ENCODE measurements at regions not wholly inside any gene's neighbourhood (a gene's known extent, or its start where the extent isn't known, plus 50 kb on each side); places are given as distances from the start of the nearest gene placed in this dataset.
"Not testable (repeated sequence)": the region's sequence is repeated elsewhere in the genome, so short reads cannot be mapped to it uniquely, and the experiment has no call there.

DNA sequence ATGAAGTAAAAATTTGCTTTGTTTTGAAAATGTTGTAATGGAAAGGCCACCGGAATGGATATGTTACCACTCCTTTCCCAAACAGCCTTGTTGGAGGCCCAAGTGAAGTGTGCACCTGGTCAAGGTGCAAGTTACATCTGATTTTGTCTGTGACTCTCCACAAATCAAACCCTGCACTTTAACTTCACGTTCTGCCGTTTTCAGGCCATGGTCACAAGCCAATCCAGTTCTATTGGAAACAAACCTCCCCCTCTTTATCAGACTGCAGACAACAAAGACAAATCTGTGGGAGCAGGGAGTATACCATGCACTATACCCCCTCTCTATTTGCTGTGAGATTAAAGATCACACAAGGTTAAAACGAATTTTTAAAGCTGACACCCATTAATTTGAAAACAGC is 155.6 kb upstream of the RFC3 start:
- DNase-seq, result no peak

DNA sequence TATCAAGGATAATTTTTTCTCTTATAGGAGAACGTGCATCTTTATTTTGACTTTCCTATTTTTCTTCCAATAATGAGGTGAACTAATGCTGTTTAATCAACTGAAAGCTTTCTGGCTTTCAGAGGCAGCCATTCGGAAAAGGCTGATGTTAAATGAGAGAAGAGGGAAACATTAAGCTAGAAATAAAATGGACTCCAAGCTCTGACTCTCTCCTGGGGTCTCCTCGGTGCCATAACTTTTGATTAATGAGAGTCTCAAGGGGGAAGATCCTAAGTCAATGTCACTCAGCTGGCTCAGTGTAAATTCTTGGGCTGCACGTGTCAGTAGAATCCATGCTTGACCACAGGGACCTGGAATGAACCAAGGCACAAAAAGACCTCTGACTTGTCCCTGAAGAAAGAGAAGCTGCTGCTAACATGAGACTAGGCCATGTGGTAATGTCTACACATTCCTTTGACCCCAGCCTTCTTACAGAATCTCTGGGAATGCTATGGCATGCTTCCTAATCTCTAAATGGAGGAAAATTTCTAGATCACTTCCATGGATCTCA is 152.2 kb upstream of the RFC3 start:
- DNase-seq, result no peak

DNA sequence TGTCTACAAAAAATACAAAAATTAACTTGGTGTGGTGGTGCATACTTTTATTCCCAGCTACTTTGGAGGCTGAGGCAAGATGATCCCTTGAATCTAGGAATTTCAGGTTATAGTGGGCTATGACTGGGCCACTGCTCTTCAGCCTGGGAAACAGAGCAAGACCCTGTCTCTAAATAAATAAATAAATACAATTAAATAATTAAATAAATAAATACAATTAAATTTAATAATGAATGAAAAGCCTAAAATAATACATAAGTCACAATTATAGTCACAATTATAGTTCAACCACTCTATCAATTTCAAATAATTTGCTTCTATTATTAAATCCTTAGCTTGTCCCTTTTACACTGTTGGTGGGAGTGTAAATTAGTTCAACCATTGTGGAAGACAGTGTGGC is 146.4 kb upstream of the RFC3 start:
- DNase-seq, result no peak

DNA sequence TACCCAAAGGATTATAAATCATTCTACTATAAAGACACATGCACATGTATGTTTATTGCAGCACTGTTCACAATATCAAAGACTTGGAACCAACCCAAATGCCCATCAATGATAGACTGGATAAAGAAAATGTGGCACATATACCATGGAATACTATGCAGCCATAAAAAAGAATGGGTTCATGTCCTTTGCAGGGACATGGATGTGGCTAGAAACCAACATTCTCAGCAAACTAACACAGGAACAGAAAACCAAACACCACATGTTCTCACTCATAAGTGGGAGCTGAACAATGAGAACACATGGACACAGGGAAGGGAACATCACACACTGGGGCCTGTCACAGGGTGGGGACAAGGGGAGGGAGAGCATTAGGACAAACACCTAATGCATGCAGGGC is 145.9 kb upstream of the RFC3 start:
- not testable (repeated sequence) for DNase-seq

DNA sequence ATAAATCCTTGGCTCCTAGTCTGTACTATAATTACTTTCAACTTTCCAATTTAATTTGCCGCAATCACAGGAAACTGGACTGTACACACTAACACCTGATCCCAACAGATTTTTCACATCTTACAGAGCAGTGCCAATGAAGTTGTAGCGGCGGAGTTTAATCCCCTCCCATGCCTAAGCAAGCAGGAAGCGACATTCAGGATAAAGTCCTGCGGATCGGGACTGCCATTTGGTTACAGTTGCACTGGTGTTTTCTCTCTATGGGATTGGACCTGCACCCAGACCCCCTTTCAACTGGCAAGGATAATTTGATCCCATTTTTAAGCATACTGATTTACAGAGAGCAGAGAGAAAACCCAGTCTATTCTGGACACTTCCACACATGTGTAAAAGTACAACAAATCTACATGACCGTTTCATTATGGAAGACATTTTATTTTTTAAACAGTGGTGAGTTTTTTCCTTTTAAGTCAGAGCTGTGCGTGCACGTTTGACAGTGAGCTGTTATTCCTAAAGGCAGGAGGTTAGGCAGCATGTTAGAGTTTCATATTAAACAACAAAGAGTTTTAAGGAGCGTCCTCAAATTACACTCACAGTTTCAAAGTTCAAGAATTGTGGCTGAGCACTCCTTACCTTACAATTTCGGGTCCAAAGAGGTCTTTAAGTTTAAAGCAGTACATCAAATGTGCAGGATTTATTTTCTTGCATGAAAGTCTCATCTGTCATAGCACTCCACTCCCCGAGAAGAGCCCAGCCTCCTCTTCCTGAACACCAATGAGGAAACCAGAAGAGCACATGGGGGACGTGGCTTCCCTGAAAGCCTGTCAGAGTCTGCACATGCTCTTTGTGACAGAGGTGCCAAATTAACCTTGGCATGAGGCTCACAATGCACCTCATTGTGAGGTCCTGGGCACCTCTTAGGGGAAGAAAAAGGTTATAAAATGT is 141.6 kb upstream of the RFC3 start:
- peak in 7 of 14 donors; percentile 3 to 39 (median 14) for DNase-seq

DNA sequence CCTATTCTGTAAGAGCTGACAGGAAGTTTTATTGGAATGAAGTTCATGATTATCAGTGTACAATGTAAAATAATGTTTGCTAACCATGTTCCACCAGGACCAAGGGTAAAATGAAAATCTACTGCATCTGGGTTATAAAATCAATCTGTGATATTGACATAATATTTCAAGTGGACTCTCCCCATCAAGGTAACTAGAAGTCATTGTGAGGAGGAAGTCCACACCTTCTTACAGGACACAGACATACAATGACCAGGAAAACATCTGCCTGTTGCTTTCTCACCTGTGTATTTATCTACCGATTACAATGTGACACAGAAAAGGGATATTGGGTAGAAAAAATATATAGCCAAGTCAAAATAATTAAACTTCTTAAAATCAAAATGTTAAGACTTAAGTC is 140.7 kb upstream of the RFC3 start:
- no peak for DNase-seq

DNA sequence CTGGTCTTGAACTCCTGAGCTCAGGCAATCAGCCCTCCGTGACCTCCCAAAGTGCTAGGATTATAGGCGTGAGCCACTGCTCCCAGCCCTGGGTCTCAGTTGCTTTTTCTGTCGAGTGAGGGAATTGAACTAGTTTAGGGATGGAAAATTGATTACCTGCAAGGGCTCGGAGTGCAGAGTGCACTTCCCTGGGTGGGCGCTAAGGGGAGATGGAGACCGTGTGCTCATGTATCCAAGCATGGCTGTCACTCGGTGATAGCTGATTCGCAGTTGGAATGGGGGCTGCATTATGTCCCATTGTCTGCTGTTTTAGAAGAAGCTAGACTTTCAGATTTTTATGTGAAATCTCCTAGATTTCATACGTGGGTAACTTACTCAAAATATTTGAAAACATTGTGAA is 139.9 kb upstream of the RFC3 start:
- DNase-seq, result no peak

DNA sequence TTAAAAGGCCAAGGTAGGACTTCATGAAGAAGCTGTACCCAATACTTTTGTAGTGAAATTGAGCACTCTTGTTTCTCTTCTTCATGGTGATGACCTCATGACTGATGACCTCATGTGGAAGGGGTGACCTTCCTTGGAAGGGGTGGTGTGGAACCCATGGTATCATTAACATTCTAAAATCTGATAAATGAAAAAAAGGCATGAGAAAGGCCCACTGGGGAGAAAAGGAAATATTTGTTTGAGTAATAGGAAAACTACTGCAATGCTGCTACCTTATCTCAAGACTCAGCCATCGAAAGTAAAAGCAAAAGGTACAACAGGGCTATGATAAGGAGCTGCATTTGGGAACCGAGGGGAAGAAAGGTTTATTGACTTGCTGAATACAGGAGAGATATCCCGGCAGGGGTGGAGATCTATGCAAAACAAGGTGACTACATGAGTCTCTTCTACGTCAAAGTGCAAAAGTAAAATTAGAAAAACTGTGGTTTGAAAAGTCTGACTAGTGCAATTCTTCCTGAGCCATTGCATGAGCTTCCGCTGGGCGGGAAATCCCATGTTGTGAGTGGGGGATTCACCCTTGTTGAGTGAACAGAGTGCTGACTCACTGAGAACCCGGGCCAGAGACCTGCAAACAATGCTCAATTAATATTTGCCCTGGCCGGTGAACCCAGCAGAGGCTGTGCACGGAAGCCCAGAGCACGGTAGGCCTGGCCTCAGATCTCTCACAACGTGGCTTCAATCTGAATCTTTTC is 138.9 kb upstream of the RFC3 start:
- peak in 8 of 14 donors; percentile 2 to 67 (median 10) for DNase-seq

DNA sequence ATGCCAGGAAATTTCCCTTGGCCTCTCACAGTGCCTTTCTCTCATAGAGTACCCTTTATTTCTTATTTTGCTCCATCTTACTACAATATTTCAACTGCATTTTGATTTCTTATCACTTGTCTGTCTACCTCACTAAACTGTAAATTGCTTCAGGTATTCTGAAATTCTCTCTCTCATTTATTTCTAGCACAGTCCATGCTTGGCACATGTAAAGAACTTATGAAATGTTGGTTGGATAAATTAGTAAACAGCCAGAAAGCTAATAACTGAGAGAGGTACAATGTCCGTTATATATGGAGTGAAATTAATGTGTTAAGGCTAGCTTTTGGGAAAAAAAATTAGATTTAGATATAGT is 138.3 kb upstream of the RFC3 start:
- no peak for DNase-seq

DNA sequence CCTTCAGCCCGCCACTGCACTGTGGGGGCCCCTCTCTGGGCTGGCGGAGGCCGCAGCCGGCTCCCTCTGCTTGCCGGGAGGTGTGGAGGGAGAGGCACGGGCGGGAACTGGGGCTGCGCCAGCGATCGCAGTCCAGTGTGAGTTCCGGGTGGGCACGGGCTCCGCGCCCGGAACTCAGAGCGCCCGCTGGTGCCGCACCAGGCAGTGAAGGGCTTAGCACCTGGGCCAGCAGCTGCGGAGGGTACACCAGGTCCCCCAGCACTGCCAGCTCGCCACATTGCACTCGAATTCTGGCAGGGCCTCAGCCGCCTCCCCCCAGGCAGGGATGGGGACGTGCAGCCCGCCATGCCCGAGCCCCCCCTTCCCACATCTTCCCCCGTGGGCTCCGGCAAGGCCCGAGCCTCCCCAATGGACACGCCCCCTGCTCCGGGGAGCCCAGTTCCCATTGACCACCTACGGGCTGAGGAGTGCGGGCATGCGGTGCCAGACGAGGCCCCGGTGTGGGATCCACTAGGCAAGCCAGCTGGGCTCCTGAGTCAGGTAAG is 135.9 kb upstream of the RFC3 start:
- DNase-seq, result no peak

DNA sequence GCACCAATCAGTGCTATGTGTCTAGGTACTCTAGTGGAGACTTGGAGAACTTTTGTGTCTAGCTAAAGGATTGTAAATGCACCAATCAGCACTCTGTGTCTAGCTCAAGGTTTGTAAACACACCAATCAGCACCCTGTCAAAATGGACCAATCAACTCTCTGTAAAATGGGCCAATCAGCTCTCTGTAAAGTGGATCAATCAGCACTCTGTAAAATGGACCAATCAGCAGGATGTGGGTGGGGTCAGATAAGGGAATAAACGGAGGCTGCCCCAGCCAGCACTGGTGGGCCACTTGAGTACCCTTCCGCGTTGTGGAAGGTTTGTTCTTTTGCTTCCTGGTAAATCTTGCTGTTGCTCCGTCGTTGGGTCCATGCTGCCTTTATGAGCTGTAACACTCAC is 135.3 kb upstream of the RFC3 start:
- DNase-seq, result not testable (repeated sequence)

DNA sequence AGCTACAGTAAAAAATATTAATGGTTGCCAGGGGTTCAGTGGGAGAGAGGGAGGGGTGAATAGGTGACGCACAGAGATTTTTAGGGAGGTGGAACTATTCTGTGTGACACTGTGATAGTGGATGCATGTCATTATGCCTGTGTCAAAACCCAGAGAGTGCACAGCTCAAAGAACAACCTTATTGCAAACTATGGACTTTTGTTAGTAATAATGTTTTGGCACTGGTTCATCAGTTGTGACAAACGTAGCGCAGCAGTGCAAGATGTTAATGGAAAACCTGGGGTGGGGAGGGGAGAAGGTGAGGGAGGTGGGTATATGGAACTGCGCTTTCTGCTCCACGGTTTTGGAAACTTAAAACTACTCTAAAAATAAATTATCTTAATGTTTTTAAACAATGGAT is 134.6 kb upstream of the RFC3 start:
- DNase-seq, result no peak

DNA sequence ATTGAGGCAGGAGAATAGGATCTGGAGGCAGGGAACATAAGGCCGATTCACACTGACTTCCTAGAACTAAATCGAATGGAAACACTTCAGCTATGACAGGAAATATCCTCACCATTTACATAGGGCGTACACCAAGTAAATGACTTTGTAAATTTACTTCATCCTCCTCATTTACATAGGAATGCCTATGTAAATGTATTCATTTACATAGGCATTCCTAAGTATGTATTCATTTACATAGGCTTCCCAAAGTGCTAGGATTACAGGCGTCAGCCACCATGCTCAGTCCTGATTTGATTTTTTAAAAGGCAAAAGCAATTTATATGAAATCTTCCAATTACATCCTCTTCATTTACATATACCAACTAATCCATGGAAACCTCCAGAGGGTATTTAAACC is 133.1 kb upstream of the RFC3 start:
- no peak for DNase-seq

DNA sequence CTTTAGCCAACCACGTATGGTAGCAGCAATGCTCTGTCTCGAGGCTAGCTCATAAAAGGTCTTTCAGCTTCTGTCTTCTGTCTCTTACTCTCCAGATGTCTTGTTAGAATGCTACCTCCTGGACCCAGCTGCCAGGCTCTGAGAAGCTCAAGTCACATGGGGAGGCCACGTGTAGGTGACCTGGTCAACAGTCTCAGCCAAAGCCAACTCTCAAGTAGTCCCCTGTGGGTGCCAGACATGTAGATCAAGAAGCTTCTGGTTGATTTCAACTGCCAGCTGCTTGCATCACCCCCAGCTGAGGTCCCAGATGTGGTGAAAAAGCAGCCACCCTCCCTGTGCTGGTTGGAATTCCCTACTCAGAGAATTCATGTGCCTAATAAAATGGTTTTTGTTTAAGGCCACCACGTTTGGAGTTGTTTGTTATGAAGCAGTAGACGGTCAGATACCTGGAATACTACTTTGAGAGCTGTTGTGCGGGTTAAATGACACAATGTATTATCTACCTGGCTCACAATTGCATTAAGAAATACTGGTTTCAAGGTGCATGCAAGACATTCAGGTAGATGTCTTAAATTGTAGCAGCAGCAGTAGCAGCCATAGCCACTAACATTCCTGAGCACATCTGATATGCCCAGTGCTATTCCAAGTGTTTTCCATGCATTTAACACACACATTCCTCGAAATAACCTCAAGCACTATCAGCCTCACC is 131.0 kb upstream of the RFC3 start:
- no peak for DNase-seq

DNA sequence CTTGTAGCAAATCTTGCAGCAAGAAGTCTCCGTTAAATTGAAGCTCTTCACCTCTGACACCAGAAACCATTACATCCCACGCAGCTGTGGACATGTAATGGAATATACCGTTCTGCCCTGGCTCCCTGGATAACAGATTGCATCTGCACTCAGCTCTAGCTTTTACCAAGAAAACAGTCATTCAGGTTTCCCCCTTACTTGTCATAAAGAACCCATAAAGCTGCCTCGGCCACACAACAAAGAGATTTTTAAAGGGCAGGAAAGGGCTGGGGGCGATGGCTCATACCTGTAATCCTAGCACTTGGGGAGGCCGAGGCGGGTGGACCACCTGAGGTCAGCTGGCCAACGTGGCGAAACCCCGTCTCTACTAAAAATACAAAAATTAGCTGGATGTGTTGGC is 127.6 kb upstream of the RFC3 start:
- no peak for DNase-seq

DNA sequence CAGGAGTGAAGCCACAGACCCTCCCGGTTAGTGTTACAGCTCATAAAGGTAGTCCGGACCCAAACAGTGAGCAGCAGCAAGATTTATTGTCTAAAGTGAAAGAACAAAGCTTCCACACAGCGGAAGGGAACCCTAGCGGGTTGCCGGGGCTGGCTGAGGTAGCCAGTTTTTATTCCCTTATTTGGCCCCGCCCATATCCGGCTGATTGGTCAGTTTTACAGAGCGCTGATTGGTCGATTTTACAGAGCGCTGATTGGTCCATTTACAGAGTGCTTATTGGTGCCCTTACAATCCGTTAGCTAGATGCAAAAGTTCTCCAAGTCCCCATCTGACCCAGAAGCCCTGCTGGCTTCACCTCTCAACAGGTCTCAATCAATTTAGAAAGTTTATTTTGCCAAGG is 126.0 kb upstream of the RFC3 start:
- no peak for DNase-seq

DNA sequence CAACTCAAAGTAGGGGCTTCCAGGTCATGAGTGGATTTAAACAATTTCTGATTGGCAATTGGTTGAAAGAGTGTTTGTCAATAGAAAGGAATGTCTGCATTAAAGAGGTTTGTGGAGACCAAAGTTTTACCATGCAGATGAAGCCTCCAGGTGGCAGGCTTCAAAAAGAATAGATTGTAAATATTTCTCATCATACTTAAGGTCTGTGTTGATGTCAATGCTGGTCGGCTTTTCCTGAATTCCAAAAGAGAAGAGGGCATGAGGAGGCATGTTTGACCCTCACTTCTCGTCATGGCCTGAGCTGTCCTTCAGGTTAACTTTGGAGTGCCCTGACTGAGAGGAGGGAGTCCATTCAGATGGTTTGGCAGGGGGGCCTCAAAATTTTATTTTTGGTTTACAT is 125.4 kb upstream of the RFC3 start:
- DNase-seq, result no peak

DNA sequence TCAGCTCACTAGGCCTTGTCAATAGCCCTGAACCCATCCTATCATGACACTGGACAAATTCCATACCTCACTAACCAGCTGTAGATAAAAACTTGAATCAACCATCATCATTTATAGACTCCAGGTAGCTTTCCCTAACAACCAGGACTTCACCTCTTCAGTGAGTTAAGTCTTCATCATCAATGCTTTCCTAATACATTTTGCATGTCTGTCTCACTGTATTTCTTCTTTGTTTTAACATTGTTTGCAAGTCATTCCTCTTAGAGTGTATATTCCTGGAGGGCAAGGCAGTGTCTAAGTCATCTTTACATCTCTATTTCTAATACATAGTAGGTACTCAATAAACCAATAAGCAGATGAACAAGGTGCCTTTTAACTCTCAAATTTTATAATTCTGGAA is 123.4 kb upstream of the RFC3 start:
- no peak for DNase-seq

DNA sequence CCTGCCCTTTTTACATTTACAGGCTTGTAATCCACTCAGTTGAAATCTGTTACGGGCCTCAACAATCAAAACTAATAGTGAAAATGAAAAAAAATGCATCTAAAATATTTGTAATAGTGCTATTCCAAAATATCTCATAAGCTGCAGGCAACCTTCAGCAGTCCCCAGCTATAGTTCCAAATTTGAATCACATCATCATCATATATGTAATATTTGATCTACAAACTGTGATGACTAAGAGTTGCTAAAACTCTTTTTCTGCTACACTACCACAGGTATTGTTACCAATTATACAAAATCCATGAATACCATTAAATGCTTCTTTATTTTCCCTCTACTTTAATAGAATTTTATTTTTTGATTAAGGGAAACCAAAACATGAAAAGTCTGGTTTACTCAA is 121.4 kb upstream of the RFC3 start:
- DNase-seq, result no peak

DNA sequence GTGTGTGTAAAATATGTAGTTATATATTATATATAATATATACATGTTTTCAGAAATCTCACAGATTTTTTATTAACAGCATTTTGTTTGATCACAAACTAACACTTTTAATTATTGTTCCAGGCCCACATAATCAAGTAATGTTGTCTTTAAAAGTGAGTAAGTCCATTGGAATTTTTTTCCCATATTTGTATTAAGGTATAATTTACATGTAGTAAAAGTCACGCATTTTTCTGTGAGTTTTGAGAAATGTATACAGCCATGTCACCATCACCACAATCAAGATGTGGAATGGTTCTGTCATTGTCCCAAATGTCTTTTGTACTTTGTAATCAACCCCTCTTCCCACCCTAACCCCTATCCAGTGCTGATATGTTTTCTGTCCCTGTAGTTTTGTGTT is 120.0 kb upstream of the RFC3 start:
- DNase-seq, result no peak

DNA sequence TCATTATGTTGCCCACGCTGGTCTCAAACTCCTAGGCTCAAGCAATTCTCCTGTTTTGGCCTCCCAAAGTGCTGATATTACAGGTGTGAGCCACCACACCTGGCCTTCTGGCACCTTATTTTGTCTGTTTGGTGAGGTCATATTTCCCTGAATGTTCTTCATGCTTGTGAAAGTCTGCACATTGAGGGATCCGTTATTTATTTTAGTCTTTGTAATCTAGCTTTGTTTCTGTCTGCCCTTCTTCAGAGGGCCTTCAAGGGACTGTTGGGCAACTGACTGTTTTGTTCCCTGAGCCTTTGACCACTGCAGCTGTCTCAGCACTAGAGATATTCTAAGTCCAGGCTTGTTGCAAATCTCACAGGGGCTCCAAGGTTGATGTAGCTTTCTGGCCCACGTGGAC is 110.5 kb upstream of the RFC3 start:
- DNase-seq, result no peak

DNA sequence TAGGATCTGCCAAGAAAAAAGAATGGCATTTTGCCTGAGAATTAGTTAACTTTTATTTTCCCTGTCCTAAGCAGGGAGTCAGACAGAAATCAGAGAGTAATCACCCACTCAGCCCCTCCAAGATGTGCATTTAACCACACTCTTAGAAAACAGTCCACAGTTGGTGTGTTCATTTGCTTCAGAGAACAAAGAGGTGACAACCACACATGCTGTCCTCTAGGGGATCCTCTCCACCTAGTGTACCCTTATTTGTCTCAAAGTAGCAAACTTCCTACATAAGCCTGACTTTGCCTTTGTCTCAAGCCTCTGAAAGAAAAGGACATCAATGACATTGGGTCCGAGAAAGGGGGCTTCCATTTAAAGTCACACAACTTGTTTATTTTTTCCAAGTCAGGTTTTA is 107.0 kb upstream of the RFC3 start:
- no peak for DNase-seq

DNA sequence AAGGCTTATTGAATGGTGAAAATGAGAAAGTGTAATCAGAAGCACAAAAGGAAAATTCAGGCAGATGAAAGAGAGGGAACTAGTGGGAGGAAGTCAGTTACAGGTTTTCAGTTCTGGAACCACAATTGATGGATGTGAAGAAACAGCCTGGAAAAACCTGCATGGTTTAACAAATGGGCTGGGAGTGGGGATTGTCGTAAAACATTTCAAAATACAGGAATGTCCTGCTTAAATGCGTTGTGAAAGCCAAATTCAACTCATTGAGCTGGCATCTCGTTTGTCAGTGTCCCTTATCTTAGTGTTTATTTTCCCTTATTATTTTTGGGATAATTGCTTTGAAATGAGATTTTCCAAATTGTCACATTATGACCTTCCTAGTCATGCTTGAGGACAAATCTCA is 106.5 kb upstream of the RFC3 start:
- DNase-seq, result no peak
